Muscle of leg (tissue), 3 donors: ENCODE measurements at regions not wholly inside any gene's neighbourhood (a gene's known extent, or its start where the extent isn't known, plus 50 kb on each side); places are given as distances from the start of the nearest gene placed in this dataset.

Experiments
- DNase-seq: peaks from one replicate; pipeline ENCODE4 v3.0.0; 2013
- H3K27ac ChIP-seq: one replicate; pipeline ENCODE4 v1.5.1; 2013; ENCODE audit warnings: mild to moderate bottlenecking, low read length, control low read depth
- H3K27me3 ChIP-seq: one replicate; pipeline ENCODE4 v1.6.1; 2013; ENCODE audit warnings: low read length; ENCODE audit not compliant: control insufficient read depth, insufficient read depth
- H3K36me3 ChIP-seq: one replicate; pipeline ENCODE4 v1.6.1; 2013; ENCODE audit warnings: low read length; ENCODE audit not compliant: control insufficient read depth, insufficient read depth
- H3K4me1 ChIP-seq: one replicate; pipeline ENCODE4 v1.6.1; 2013; ENCODE audit warnings: low read length; ENCODE audit not compliant: control insufficient read depth, insufficient read depth
- H3K4me3 ChIP-seq: one replicate; pipeline ENCODE4 v1.5.1; 2013; ENCODE audit warnings: low read length, control low read depth
- H3K9me3 ChIP-seq: replicated peaks from 2 replicates; pipeline ENCODE4 v1.6.1; 2013; ENCODE audit warnings: low read depth, low read length; ENCODE audit not compliant: control insufficient read depth
- WGBS: methylation state at CpG from one replicate; pipeline ENCODE4 v1.1.5; 2013; ENCODE audit warnings: missing lambda C conversion rate; ENCODE audit not compliant: insufficient coverage; 5-methylcytosine and 5-hydroxymethylcytosine counted together

- Histone ChIP-seq H3K4me1 (no peaks in the 10 kb centered on the region), H3K27ac (no peak overlapping the region), H3K27me3 (no peaks in the 10 kb centered on the region), H3K36me3 (no peaks in the 10 kb centered on the region), H3K9me3 (no peaks in the 10 kb centered on the region), H3K4me3 (no peak overlapping the region)
- 20% methylated on average over 5 of the region's 18 CpGs for WGBS
- no peak for DNase-seq
Observed at GRCh38 chr12:103043531-103044486, 86.3 kb downstream of the ASCL1 start.

- Histone ChIP-seq H3K36me3 (no peaks in the 10 kb centered on the region), H3K27me3 (no peaks in the 10 kb centered on the region), H3K9me3 (no peaks in the 10 kb centered on the region), H3K4me3 (no peak overlapping the region), H3K4me1 (no peaks in the 10 kb centered on the region), H3K27ac (no peak overlapping the region)
- DNase-seq = no peak
- WGBS = 94% methylated on average over 2 of the region's 3 CpGs
Observed at GRCh38 chr12:103046154-103046553, 88.7 kb downstream of the ASCL1 start.

- WGBS = no CpG with 5 or more reads among the region's 4 CpGs
- H3K9me3 ChIP-seq = no peaks in the 10 kb centered on the region
- H3K27me3 ChIP-seq = no peaks in the 10 kb centered on the region
- no peak overlapping the region for H3K27ac ChIP-seq
- H3K4me1 ChIP-seq = no peaks in the 10 kb centered on the region
- H3K36me3 ChIP-seq = no peaks in the 10 kb centered on the region
- H3K4me3 ChIP-seq = no peak overlapping the region
- DNase-seq = no peak
Observed at GRCh38 chr12:103050273-103050672, 92.8 kb downstream of the ASCL1 start.

- Histone ChIP-seq H3K27me3 (no peaks in the 10 kb centered on the region), H3K27ac (no peak overlapping the region), H3K36me3 (no peaks in the 10 kb centered on the region), H3K9me3 (no peaks in the 10 kb centered on the region), H3K4me1 (no peaks in the 10 kb centered on the region), H3K4me3 (no peak overlapping the region)
- DNase-seq = no peak
Observed at GRCh38 chr12:103053089-103053488, 95.6 kb downstream of the ASCL1 start.

GRCh38 chr12:103073630-103074029, 116.2 kb downstream of the ASCL1 start:
- H3K4me1 ChIP-seq = no peaks in the 10 kb centered on the region
- no peaks in the 10 kb centered on the region for H3K36me3 ChIP-seq
- no peak for DNase-seq
- 92% methylated on average over 2 of the region's 3 CpGs for WGBS
- H3K4me3 ChIP-seq = no peak overlapping the region
- no peaks in the 10 kb centered on the region for H3K9me3 ChIP-seq
- no peaks in the 10 kb centered on the region for H3K27me3 ChIP-seq
- H3K27ac ChIP-seq = no peak overlapping the region

- no peak for DNase-seq
- WGBS = no CpG with 5 or more reads among the region's 2 CpGs
- no peaks in the 10 kb centered on the region for H3K4me1 ChIP-seq
- H3K27ac ChIP-seq = no peak overlapping the region
- H3K27me3 ChIP-seq = no peaks in the 10 kb centered on the region
- H3K9me3 ChIP-seq = peaks cover 4% of the 10 kb centered on the region
- no peak overlapping the region for H3K4me3 ChIP-seq
- H3K36me3 ChIP-seq = no peaks in the 10 kb centered on the region
Observed at GRCh38 chr12:103075848-103076247, 118.4 kb downstream of the ASCL1 start.

- no peaks in the 10 kb centered on the region for H3K27me3 ChIP-seq
- H3K27ac ChIP-seq = no peak overlapping the region
- H3K4me1 ChIP-seq = no peaks in the 10 kb centered on the region
- H3K9me3 ChIP-seq = peaks cover 4% of the 10 kb centered on the region
- DNase-seq = no peak
- no peaks in the 10 kb centered on the region for H3K36me3 ChIP-seq
- no peak overlapping the region for H3K4me3 ChIP-seq
- WGBS = no CpG with 5 or more reads among the region's 1 CpG
Observed at GRCh38 chr12:103077108-103077773, 119.8 kb downstream of the ASCL1 start.

GRCh38 chr12:103085541-103085940, 128.1 kb downstream of the ASCL1 start:
- Histone ChIP-seq H3K36me3 (no peaks in the 10 kb centered on the region), H3K4me3 (no peak overlapping the region), H3K27ac (no peak overlapping the region), H3K27me3 (no peaks in the 10 kb centered on the region), H3K9me3 (no peaks in the 10 kb centered on the region), H3K4me1 (no peaks in the 10 kb centered on the region)
- WGBS = 67% methylated on average over 1 of the region's 5 CpGs
- DNase-seq = no peak

GRCh38 chr12:103086471-103086870, 129.0 kb downstream of the ASCL1 start:
- Histone ChIP-seq H3K27me3 (no peaks in the 10 kb centered on the region), H3K9me3 (no peaks in the 10 kb centered on the region), H3K27ac (no peak overlapping the region), H3K4me1 (no peaks in the 10 kb centered on the region), H3K4me3 (no peak overlapping the region), H3K36me3 (no peaks in the 10 kb centered on the region)
- DNase-seq = no peak
- whole genome bisulfite sequencing = 54% methylated on average over 2 of the region's 6 CpGs

GRCh38 chr12:103093499-103094106, 136.1 kb downstream of the ASCL1 start:
- Histone ChIP-seq H3K4me1 (no peaks in the 10 kb centered on the region), H3K9me3 (no peaks in the 10 kb centered on the region), H3K27me3 (no peaks in the 10 kb centered on the region), H3K36me3 (no peaks in the 10 kb centered on the region), H3K27ac (no peak overlapping the region), H3K4me3 (no peak overlapping the region)
- WGBS = no CpG with 5 or more reads among the region's 3 CpGs
- DNase-seq = no peak
